ENCODE measurements at regions not wholly inside any gene's neighbourhood (a gene's known extent, or its start where the extent isn't known, plus 50 kb on each side); places are given as distances from the start of the nearest gene placed in this dataset.

DNA sequence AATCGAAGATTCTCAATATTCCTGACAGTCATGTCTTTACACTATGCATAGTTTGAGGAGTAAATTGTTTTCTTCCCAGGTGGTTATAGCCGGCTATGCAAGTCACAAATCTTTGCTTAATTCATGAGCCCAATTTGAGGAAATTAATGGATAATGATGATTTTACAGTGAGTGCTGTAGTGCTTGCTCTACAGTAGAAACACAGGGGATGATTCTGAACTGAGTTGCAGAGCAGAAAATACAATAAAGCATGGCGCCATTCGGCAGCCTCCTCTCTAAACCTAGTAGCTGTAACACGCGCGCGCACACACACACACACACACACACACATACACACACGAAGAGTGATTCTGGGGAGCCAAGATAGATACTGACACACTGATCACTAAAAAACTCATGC lies 181.7 kb upstream of the DPH6 start:
- no peak for DNase-seq (ENCODE audit: low read depth)

DNA sequence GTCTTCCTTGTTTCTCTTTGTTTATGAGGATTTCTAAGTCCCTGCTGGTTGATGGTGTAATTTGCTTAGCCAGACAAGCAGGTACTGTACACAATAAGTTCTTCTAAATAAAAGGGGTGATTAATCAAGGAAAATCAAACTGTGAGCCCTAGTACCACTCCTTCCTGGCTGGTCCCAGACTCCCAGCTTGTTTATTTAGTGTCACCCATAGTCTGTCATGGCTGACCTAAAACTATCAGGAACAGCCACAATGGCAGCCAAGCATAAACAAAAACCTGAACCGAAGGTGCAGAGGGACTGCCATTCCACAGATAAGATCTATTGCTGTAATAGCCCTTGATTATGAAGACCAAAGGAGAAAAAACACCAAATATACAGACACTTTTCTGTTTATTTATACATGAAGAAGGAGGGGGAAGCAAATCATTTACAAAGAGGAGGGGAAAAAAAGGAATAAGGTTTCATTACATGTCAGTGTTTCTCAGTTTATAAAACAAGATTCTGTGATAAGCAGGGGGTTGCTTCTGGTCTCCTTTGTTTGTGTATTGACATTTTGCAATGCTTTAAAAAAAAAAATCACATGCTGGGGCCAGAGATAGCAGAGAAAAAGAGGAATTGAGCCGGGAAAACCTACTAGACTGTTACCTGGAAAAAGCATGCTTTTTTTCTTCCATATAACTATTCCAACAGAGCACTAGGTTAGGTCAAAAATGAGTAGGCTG lies 182.4 kb upstream of the DPH6 start:
- no peak for DNase-seq (ENCODE audit: low read depth)

DNA sequence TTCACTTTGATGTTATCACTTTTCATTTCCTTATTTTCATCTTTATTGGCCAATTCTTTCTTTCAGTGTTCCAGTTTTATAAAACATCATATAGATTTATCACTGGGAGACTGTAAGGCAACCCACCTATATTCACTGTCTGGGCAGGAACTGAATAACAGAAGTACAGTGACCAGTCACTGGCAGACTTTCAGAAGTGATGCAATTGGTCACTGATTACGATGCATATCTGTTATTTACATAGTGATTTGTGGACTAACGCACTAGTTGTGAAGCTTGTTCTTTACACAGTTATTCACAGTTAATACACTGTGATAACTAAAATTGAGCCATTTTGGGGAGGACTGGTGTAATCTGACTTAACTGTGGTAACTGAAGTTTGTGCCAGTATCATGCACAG lies 190.2 kb upstream of the DPH6 start:
- no peak for DNase-seq (ENCODE audit: low read depth)

DNA sequence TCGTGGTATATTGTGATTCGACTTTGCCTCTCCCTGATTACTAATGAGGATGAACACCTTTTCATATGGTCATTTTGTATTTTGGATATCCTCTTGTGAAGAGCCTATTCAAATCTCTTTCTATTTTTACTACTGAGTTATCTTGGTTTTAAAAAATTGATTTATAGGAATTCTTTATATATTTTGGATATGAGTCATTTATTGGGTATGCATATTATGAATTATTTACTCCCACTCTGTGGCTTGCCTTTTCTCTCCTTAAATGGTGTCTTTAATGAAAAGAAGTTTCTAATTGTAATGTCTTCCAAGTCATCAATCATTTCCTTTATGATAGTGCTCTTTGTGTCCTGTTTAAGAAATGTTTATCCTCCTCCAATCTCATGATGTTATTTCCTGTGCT lies 191.5 kb upstream of the DPH6 start:
- DNase-seq (ENCODE audit: low read depth): no peak

DNA sequence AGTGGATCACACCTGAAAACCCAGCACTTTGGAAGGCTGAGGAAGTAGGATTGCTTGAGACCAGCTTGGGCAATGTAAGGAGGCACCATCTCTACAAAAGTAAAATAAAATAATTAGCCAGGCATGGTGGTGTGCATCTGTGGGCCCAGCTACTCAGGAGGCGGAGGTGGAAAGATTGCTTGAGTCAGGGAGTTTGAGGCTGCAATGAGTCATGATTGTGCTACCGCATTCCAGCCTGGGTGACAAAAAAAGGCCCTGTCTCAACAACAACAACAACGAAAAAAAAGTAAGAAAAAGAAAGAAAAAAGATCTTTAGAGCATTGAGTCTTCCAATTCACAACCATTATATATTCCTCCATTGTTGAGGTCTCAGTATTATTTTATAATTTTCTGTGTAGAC lies 192.4 kb upstream of the DPH6 start:
- no peak for DNase-seq (ENCODE audit: low read depth)

DNA sequence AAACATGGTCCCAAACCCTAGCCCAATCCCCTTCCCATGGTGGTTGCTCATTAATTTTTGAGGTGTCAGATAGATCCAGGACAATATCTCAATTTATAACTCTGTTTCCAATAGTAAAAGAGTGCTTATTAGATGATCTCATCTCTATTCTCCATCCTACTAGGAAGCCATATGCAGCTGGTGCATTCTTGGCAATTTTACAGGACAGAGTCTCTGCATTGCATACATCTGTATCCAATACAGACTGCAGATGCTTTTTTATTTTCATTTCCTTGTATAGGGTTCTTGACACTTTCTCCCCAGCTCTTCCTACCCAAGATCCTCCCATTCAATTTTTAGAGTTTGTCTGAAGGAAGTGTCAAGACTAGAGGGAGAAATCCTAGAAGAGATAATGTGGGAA lies 194.8 kb upstream of the DPH6 start:
- no peak for DNase-seq (ENCODE audit: low read depth)

DNA sequence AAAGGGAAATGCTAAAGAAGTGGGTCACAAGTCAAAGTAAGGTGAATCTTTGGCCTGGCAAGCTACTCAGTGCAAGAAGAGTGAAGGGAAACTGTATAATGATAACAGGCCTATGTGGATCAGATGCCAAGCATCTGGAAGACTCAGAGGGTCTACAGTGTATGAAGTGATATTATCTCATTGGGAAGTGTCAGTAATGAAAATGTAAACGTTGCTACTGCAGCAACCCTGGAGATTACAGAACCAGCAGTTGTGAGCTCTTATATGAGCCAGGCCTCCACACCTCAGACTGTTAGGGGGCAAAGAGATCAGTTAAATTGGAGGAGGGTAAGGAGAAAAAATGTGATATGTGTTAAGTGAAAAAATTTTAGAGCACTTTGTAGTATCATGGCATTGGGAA lies 195.4 kb upstream of the DPH6 start:
- no peak for DNase-seq (ENCODE audit: low read depth)

DNA sequence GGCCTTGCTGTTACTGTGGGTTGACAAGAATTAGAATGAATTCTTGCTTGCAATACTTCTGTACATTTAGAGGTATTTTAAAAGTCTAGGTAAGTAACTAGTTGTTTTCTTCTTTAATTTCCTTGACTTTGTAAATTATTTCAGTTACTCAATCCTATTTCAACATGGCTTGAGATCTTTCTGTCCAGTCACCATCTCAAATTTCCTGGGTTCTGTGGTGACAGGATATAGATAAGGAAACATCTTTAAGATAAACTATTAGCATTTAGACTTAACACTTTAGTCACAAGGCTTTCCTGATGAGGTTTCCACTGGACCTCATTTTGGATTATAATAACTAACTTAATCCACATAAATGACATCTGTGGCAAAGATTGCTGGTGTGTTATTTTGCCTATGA lies 195.9 kb upstream of the DPH6 start:
- DNase-seq (ENCODE audit: low read depth): no peak

DNA sequence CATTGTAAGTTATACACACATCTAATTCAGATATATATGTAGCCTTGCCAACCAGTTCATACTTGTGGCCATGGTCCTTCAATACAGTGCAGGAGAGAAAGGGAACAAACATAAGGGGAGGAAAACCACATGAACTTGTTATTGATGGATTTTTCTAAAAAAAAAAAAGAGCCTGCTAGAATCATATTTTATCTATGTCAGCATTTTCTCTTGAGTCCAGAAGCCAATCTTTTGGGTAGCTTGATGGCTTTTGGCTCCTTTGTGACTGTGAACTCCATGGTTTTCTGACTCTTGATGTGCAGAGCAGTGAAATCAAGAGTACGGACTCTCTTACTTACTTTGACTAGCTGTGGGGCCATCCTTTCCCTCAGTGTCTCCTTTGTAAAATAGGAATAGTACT lies 197.4 kb upstream of the DPH6 start:
- DNase-seq (ENCODE audit: low read depth): no peak

DNA sequence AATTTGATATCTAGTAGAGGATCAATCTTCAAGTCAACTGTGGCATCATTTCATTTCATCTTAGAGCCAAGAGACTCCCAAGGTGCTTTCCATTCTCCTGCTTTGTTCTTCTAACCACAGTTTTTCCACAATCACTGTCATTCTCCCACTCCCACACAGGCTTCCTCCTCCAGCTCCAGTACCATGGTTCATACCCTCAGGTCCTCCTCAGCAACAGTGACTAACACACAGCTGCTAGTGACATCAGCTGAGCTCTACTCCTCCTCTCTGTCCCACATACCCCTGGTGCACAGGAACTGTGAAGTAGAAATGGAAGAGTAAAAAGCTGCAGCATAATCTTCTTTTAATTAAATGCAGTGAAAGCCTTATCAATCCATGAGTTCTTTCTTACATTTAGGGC lies 200.2 kb upstream of the DPH6 start:
- DNase-seq (ENCODE audit: low read depth): no peak

DNA sequence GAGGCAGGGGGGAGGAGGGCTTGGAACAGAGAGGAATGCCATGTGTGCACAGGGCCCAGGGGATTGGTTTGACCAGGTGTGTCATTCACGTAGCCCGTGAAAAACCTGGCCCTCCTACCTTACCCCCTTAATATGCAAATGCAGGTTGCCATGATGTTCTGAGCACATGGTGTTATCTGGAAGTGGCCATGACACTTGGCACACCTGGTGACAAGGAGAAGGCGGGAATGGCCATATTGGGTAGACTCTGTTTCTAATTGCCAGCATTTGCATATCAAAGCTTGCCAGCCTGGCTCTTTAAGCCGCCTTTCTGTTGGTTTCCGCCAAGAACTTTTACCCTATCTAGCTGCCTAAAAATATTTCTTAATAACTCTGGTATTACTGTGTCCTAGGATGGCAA lies 202.1 kb upstream of the DPH6 start:
- DNase-seq (ENCODE audit: low read depth): no peak

DNA sequence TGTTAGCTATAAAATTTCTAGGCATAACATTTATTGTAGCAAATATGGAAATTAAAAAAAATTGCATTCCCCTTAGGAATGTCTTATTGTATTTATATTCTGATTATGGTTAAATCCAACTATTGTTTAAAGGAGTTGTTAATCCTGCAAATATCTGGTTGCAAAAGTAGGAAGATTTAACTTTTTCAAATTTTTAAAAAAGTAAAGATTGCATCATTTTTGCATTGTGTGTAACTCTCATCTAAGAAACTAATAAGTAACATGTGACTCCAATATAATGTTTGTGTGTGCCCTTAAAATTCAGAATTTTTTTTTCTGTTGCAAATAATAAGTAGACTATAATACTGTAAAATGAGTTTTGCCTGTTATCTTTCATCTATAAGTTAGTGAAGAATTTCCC lies 204.1 kb upstream of the DPH6 start:
- DNase-seq (ENCODE audit: low read depth): no peak

DNA sequence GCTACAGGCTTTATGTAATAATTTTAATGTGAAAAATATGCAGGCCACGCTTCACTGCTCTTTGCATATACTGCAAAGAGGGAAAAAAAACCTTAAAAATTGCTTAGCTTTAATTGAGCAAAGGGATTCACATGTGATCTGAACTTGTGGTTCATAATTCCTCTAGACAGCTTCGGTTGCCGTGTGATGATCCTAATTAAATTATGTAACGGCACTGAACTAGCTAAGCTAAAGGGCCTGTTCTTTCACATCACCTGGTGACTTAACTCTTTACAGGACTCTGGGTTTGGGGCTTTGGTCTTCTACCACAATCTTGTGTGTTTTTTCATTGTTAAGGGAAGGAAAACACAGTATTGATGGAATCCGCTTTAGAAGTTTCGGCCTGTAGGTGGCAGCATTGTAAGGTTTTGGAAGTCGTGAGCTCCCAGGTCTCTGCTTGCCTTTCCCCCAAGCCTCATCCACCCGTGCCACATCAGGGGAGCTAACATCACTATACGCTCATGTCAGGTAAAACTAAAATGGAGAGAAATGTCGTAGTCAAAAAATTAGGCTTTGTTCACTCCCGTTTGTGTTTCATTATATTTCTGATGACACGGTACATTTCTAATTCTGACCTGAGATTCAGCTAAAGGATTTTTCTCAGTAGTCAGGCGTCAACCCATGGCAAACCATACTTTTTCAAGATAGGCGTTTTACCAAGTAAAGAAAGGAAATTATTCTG lies 205.6 kb upstream of the DPH6 start:
- peak; percentile 12 for DNase-seq (ENCODE audit: low read depth)

DNA sequence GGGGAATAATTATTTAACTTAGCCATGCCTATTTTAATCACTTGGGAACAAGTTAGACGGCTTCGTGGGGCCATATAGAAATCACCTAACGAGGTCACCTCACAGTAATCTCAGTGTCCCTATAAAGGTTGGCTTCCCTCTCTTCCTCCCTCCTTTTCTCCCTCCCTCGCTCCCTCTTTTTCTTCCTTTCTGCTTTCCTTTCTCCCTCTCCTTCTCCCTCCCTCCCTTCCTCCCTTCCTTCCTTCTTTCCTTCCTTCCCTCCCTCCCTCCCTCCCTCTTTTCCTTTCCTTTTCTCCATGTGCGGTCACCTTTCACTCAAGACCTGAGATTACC lies 206.1 kb upstream of the DPH6 start:
- no peak for DNase-seq (ENCODE audit: low read depth)

DNA sequence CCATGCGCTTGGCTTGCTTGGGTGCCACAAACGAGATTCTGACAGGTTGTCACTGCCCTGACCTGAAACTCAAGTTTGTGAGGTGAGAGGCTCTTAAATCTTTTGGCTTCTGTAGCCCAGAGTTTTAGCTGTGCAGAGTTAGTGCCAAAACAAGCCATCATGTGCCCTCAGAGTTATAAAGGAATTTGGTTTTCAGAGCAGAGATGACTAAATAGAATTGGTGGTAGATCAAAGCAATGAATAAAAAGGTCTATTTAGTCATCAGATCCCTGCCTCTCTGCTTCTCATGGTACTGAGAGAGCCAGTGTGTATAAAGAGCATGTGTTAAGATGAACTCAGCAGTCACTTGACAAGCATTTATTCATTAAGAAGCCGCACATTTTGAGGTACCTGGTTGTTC lies 207.5 kb upstream of the DPH6 start:
- DNase-seq (ENCODE audit: low read depth): no peak

DNA sequence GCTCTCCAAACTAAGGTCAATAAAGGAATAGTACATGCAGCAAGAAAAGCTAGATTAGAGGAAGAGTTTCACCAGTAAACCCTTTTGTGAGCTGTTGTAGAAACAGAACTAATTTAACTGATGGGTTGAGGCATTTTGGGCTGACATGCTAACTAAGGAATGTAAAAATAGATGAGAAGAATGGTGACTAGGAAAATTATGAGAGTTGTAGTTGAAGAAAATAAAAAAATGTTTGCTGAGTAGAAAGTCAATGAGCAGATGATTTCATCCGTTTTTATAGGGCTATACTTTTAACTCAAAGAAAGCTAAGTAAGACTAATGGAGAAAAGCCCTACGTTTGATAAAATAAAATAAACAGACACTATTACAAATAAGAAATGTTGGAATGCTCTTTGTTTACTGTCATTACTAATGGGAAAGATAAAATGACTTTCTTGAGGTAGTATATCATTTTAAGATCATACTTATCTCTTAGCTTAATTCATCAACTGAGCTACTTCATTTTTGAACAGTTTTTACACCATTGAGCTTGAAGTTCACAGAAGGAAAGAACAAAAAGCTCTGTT lies 209.4 kb upstream of the DPH6 start:
- DNase-seq (ENCODE audit: low read depth): no peak

DNA sequence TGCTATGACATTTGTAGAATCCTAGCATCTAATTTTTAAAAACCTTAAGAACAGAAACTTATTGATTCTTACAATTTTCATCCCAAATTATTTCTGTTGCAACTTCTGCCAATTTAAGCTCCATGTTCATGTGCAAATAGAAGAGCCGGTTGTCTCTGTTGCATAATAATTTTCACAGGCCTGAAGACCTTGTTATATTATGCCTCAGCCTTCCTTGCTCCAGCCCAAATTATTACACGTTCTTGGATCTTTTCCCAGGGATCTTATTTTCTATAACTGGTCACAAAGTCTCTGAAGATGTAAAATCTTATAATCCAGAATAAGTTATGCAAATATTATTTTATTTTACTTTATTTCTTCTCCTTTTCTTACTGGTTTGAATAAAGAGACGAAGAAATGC lies 210.7 kb upstream of the DPH6 start:
- no peak for DNase-seq (ENCODE audit: low read depth)

DNA sequence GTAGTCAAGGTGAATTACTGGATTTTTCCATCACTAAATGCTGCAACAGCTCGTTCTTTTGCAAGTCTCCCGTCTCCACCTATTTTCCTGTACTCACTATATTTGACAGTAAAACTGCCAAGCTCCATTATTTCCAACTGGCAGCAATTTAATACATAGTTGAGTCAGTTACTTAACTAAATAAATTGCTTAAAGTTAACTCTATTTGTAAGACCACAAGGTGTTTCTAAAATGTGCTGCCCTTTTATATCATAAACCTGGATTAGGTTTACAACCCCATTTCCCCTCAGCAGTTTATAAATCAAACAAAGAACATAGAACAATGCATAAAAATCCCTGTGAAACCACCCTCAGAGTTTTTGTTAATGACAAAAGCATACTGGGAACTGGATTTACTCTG lies 211.4 kb upstream of the DPH6 start:
- no peak for DNase-seq (ENCODE audit: low read depth)

DNA sequence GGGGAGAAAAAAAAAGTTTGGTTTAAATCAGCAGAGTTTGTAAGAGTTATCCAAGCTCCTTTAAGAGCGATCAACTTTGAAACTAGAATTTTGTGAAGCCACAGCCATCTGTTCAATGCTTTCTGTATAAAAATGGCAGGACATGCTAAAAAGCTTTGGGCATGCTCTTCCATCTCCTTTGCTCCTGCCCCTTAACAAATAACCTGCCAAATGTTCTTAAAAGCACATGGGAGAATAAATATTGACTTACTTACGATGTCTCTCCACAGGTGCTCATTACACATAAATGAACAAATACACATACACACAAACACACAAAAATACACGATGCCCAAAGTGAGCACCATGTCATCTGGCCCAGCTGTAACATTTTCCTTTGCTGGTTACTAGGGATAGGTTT lies 211.8 kb upstream of the DPH6 start:
- DNase-seq (ENCODE audit: low read depth): no peak

DNA sequence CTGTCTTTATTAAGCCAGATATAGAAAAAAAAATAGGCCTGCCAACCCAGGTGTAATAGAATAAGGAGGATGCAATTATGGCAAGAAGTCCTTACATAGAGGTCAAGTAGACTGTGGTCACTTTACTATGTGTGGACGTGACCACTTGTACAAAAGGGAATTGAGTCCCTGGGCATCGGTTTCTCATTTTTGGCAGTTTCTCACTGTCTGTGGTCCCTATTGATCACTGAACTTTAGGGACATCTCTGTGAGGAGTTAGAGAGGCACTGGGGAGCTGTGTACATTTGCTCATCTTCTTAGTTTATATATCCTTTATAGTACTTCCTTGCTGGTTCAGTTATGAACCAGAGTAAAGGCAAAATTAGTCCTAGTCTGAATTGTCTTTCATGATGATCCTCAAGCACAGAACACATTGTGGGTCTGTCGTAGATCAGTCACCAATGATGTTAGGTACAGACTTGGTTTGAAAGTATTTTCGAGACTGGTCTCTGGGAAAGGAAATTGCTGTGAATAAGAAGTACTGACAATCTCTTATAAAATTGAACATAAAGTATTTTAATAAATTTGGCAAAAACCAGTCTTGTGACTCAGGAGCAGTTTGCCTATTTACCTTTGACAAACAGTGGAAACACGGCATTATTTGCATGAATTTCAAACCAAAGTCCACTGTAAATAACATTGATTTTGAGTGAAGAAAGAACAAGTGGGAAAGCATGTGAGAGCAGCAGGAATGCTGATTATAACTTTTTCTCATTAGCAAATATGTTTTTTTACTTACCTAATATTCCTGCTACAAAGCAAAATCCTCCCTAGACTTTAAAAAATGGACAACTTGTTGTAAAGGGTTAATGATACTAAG lies 218.9 kb upstream of the DPH6 start:
- no peak for DNase-seq (ENCODE audit: low read depth)

DNA sequence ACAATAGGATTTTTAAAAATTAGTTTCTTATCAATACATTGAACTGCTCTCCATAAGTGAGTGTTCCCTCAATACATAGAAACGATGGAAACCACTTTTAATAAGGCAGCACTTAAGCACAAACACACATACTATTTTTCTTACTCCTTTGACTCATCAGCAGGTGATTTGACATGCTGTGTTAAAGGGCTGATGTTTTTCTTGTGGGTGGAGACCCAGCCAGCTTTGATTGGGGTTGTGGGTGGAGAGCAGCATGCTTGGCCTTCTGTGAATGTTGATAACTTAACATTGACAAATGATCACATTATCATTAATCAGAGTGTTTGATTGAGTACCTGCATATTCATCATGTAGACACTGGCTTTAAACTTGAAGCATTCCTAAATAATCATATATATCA lies 223.0 kb upstream of the DPH6 start:
- no peak for DNase-seq (ENCODE audit: low read depth)

DNA sequence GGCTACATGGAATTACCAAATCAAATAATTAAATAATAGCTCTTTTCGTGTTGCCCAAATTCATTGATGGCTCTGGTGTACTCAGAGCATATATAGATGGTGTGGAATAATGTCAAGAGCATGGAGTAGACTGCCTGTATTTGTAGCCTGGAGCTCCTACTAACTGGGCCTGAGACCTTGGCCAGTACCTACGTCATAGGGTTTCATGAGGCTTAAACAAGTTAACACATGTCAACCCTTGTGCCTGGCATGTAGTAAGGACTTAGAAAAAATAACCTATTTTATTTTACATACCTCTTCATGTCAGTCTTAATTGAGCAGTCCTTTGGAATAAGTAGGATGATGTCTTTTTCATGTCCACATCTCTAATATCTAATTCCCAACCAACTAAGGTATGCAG lies 223.7 kb upstream of the DPH6 start:
- no peak for DNase-seq (ENCODE audit: low read depth)
